NCI-H748 treated with DMSO at 0.1 percent for 48 hours (cell line): ENCODE measurements at regions not wholly inside any gene's neighbourhood (a gene's known extent, or its start where the extent isn't known, plus 50 kb on each side); places are given as distances from the start of the nearest gene placed in this dataset.
"Not testable (repeated sequence)": the region's sequence is repeated elsewhere in the genome, so short reads cannot be mapped to it uniquely, and the experiment has no call there.

ENCODE experiments used
- DNase-seq: peaks from one replicate; lab custom pipeline; 2025; lab: John Stamatoyannopoulos, UW

- no peak for DNase-seq
Observed at GRCh38 chrX:39472161-39472560, 625.6 kb downstream of the BCOR start.

- no peak for DNase-seq
Observed at GRCh38 chrX:39473812-39474211, 623.9 kb downstream of the BCOR start.

GRCh38 chrX:39475372-39475771, 622.4 kb downstream of the BCOR start:
- DNase-seq = no peak

- DNase-seq = no peak
Observed at GRCh38 chrX:39476604-39477021, 621.1 kb downstream of the BCOR start.

GRCh38 chrX:39477031-39477761, 620.6 kb downstream of the BCOR start:
- DNase-seq = no peak

- DNase-seq = peak; percentile 76
Observed at GRCh38 chrX:39477762-39478120, 620.0 kb downstream of the BCOR start.

GRCh38 chrX:39479856-39480255, 617.9 kb downstream of the BCOR start:
- DNase-seq = no peak

- no peak for DNase-seq
Observed at GRCh38 chrX:39480963-39481362, 616.8 kb downstream of the BCOR start.

GRCh38 chrX:39481621-39482020, 616.1 kb downstream of the BCOR start:
- DNase-seq = no peak

- DNase-seq = no peak
Observed at GRCh38 chrX:39484159-39485068, 613.3 kb downstream of the BCOR start.

- DNase-seq = no peak
Observed at GRCh38 chrX:39487166-39487968, 610.4 kb downstream of the BCOR start.

- DNase-seq = no peak
Observed at GRCh38 chrX:39487969-39488330, 609.8 kb downstream of the BCOR start.

GRCh38 chrX:39491548-39492297, 606.0 kb downstream of the BCOR start:
- DNase-seq = no peak

- no peak for DNase-seq
Observed at GRCh38 chrX:39492497-39493162, 605.1 kb downstream of the BCOR start.

GRCh38 chrX:39493168-39493567, 604.6 kb downstream of the BCOR start:
- DNase-seq = no peak

GRCh38 chrX:39497117-39497516, 600.6 kb downstream of the BCOR start:
- DNase-seq = not testable (repeated sequence)

GRCh38 chrX:39497702-39498265, 600.0 kb downstream of the BCOR start:
- no peak for DNase-seq

GRCh38 chrX:39499996-39500395, 597.8 kb downstream of the BCOR start:
- no peak for DNase-seq

GRCh38 chrX:39501822-39502221, 595.9 kb downstream of the BCOR start:
- DNase-seq = no peak

- no peak for DNase-seq
Observed at GRCh38 chrX:39502486-39502885, 595.3 kb downstream of the BCOR start.

- no peak for DNase-seq
Observed at GRCh38 chrX:39504227-39504626, 593.5 kb downstream of the BCOR start.
